Left renal cortex interstitium (tissue), 4 donors: ENCODE measurements at regions not wholly inside any gene's neighbourhood (a gene's known extent, or its start where the extent isn't known, plus 50 kb on each side); places are given as distances from the start of the nearest gene placed in this dataset.

Source experiments
- DNase-seq, 4 donors: peaks; one replicate each; pipeline ENCODE4 v3.0.0-alpha.2; 2013; ENCODE audit warnings: low read depth in 4 of 4, low spot score in 2 of 4, missing footprints in 1 of 4

DNA sequence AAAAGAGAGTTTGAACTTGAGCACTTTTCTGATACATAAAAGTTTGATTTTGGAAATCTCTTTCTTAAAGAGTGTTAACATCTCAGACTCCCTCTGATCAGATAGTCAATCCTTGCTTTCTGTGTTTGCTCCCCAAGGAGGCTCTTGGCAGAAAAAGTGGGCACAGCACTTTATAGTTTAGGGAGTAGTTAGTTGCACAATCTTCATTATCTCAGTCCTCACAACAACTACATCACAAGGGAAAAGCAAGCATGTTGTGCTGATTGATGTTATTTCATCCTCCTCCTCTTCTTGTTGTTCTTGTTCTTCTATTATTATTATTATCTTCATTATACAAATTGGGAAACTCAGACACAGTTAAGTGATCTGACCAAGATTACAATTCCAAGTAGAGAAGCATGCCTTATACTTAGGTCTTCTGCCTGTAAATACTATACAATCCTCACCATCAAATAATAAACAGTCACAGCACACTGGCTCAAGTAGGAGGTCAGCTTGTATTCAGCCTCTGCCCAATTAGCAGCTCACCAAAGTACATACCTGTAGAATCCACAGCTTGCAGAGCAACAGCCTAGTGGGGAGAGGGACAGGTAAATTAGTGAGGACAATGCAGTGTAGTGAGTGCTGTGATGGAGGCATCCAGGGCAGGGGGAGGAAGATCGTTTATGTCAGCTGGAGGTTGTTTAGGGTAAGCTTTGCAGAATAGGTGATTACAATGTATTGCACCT lies 304.1 kb upstream of the MME start:
- DNase-seq, result no peak

DNA sequence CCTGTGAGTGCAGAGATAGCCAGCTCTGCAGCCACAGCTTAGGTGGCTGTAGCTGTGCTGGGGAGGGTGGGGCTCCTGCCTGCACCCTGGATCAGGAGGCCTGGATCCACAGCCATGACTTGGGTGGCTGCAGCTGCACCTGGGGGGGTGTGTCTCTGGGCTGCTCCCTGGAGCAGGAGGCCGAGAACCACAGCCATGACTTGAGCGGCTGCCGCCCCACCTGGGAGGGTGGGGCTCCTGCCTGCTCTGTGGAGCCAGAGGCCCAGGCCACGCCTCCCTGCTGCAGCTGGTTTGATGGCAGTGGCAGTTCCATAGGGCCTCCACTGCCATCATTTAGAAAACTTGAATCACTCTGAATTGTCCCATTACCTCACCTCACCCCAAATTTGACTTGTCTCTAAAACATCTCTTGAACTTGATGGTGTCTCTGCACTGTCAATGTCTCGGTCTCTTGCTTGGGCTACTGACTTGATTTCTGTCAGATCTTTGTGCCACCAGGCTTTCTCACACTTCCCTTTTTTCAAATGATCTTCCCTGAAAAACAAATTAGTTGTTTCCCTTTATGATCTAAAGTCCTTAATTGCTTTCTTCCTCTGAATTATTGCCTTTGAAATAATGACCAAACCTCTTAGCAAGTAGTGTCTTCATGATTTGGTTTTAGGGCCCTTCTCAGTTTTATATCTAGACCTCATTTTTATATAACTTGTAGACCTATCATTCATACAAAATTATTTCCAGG lies 313.2 kb upstream of the MME start:
- no peak for DNase-seq

DNA sequence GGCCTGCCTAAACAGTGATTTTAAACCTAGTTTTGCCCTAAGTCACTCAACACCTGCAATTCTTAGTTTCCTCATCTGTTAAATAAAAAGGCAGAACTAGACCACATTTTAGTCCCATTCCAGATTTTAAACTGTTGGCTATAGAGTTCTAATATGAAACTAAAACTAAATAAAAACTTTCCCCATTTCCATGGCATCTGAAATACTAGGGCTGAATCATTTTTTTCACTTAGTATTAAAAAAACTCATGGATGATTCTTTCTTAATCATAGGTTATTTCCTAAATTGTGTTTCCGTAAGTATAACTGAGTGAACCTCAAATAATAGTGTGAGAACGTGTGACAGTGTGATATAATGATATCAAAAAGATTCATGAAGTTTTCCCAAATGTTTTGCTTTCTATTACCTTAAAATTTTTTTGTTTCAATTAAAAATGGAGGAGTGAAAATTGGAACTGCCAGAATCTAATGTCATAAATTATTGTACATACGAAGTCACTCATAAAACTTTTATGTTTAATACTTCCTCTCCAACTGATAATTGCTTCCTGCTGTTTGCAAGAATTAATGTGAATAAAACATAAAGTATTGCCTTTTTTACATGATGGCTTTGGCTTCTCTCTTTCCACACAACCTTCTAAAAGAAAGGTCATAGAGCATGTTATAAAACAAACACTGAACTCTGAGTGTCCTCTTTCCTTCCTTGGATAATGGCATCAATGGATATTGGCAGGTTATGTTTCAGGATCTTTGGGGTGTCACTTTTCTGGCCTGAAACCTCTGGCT lies 315.1 kb upstream of the MME start:
- no peak for DNase-seq

- DNase-seq, result no peak
These were observed 317.6 kb upstream of the MME start for GRCh38 chr3:154762486-154762885.

DNA sequence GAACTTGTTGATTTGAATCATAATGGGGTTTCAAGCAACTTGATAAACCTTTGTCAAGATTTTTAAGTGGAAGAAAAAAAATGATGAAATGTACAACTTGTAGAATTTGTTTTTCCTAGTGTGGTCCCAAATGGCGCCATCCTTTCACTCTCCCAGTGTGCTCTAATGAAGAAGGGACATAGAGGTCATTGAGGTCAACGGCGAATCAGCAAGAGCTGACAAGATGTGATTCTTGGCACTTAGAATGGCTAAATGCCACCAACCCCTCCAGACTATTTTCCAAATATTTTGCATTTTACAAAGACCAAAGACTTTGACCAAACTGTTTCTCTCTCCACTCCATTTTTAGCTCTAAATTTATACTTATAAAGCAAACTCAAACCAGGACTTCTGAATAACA lies 320.2 kb upstream of the MME start:
- DNase-seq, result no peak

DNA sequence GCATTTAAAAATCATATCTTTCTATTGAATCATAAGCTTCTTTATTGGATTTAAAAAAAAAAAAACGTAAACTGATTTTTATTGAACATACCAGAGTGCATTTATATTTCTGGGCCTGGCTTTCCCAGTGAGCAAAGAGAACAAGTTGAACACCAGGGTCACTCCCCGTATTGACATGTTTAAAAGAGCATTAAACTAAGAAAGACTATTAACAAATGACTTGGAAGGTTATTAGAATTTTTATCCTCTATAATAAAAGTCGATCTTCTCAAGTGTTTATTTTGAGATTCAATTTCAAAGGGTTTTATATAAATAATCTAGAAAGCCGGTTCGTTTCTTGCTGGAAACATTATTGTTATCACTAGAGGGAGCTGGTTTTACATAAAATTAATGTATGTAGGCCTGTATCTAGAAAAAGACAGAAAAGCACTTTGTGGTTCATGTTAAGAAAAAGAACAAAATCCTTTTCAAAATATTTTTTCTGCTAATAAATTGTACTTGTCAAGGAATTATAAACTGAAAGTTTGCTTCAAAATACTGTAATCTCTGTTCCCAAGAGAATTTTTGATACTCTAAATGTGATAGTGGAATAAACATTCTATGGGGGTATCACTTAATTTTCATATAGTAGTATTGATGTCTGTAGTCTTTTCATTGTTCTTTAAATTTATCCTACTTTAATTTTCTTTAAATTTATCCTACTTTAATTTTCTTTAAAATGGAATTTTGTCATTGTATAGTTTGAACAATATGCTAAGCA lies 321.8 kb upstream of the MME start:
- peak in 1 of 4 donors; percentile 12 for DNase-seq

GRCh38 chr3:154753101-154753500 lies 323.1 kb upstream of the GPR149 start:
- DNase-seq, result no peak

DNA sequence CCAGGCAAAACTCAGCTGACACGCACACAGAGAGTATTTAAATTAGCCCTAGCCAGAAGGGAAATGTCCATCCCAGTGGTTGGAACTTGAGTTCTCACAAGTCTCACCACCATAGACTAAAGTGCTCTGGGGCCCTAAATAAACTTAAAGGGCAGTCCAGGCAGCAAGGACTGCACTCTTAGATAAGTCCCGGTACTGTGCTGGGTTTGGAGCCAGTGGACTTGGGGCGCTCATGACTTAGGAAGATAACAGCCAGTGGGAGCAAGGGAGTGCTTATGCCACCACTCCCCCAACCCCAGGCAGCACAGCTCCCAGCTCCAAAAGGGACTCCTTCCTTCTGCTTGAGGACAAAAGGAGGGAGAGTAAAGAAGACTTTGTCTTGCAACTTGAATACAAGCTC lies 319.5 kb upstream of the GPR149 start:
- no peak for DNase-seq

DNA sequence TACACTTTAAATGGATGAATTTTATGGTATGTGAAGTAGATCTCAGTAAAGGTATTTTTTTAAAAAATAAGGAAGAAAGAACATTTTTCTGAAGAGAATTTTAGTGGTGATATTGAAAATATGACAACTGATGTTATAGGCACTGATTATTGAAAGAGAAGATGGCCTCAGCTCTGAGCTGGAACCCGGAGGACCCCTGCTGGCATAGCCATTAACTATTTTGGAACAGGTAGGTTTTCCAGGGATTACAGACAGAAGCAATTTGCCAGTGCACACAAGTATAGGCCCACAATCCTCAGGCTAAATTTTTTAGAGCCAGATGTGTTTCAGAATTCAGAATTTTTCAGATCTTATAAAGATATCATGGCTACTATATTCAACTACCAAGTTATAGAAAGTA lies 315.9 kb upstream of the GPR149 start:
- DNase-seq, result no peak

- no peak for DNase-seq
These were observed 315.1 kb upstream of the GPR149 start for GRCh38 chr3:154745122-154745521.

GRCh38 chr3:154743418-154743817 lies 313.4 kb upstream of the GPR149 start:
- DNase-seq, result no peak

DNA sequence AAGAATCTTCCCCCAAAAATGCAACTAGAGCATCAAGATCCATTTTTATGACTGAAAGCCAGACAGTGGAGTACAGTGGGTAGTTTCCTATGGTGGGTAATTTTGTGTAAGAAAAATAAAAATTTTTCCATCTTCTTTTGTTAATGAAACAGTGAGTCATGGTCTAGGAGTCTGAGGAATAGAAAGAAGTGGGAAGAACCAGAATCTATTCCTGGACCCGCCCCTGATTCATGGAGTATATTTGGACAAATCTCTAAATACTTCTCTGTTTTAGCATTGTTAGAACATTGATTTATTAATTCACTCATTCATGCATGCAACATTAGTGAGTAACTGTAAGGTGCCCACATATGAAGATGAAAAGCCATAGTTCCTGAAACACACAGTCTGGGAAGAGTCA lies 304.5 kb upstream of the GPR149 start:
- no peak for DNase-seq

GRCh38 chr3:154730186-154730585 lies 300.2 kb upstream of the GPR149 start:
- peak in 1 of 4 donors; percentile 15 for DNase-seq

DNA sequence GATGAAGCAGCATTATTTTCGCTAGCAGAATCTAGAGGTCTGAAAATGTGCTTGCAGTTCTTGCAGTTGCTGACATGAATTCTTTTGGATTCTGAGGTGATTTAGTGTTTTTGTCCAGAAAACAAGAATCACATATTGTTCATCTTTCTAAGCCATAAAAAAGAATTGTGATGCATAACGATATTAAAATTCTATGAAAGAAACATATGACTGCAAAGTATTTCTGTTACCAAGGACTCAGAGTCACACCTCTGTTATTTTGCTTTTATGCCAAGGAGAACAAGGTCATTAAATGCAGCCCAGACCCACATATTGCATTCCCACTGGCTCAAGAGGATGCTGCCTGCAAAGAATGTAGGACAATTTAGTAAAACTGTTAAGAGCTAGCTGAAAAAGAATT lies 299.8 kb upstream of the GPR149 start:
- no peak for DNase-seq

DNA sequence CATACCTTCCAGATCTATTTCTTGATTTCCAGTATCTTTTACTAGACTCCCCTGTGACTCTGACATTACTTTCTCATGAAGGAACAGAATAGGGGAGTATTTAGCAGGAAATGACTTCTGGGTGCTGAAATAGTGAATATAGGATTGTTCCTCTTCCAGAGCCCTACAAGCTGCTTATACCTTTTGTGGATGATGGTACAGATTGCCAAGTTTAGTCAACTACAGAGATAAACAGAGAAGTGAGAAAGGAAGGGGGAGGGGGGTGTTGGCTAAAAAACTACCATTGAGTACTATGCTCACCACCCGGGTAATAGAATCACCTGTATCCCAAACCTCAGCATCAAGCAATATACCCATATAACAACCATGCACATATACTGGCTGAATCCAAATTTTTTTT lies 298.3 kb upstream of the GPR149 start:
- DNase-seq, result no peak

GRCh38 chr3:154720921-154721320 lies 290.9 kb upstream of the GPR149 start:
- DNase-seq, result no peak

GRCh38 chr3:154718053-154718452 lies 288.1 kb upstream of the GPR149 start:
- no peak for DNase-seq

GRCh38 chr3:154716170-154716569 lies 286.2 kb upstream of the GPR149 start:
- no peak for DNase-seq

GRCh38 chr3:154708554-154708953 lies 278.6 kb upstream of the GPR149 start:
- DNase-seq, result no peak

DNA sequence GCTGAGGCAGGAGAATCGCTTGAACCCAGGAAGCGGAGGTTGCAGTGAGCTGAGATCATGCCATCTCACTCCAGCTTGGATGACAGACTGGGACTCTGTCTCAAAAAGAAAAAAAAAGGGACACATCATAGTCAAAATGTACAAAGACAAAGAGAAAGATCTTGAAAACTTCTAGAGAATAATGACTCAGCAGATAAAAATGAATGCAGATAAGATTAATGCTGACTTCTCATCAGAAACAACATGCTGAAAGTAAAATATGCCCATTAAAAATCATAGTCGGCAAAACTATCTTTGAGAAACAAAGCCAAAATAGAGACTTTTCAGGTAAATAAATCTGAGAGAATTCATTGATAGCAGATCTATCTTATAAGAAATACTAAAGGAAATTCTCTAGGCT lies 271.1 kb upstream of the GPR149 start:
- no peak for DNase-seq

DNA sequence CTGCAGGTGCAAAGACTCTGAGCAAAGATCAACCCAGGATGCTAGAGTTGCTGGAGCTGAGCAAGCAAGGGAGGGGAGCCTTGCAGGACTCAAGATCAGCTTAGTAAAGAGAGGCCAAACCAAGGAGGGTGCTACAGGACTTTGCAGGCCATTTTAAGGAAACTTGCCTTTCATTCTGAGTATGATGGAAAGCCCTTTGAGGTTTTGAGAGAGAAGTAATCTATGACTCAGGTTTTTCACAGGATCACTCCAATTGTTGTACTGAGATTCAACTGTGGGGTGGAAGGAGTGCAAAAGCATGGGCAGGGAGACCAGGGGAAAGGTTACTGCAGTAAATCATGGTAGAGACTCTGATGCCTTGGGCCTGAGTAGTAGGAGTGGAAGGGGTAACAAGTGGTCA lies 260.4 kb upstream of the GPR149 start:
- DNase-seq, result no peak
